CD4-positive, alpha-beta T cell treated with Interleukin-12 subunit alpha and Interleukin-12 subunit beta, for 1 hour (primary cell): ENCODE measurements at regions not wholly inside any gene's neighbourhood (a gene's known extent, or its start where the extent isn't known, plus 50 kb on each side); places are given as distances from the start of the nearest gene placed in this dataset.
"Not testable (repeated sequence)": the region's sequence is repeated elsewhere in the genome, so short reads cannot be mapped to it uniquely, and the experiment has no call there.

Experiments
- DNase-seq: peaks from one replicate; pipeline ENCODE4 v3.0.0-alpha.2; 2020

DNA sequence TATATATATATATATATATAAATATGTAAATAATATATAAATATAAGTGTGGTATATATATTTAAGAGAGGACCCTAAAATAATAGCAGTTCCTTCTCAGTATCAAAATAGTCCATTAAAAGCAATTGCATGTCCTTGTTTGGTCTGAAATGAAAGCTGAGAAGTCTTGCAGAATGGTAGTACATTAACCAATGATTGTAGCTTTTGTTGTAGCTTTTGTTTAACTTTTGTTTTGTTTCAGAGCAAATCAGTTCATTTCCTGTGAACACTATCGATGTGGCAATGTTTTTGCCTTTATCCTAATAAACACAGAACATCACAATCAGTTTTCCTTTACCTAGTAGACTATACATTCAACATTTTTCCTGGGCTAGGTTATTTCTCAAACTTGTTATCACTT lies 1256.2 kb upstream of the SPRY2 start:
- no peak for DNase-seq

DNA sequence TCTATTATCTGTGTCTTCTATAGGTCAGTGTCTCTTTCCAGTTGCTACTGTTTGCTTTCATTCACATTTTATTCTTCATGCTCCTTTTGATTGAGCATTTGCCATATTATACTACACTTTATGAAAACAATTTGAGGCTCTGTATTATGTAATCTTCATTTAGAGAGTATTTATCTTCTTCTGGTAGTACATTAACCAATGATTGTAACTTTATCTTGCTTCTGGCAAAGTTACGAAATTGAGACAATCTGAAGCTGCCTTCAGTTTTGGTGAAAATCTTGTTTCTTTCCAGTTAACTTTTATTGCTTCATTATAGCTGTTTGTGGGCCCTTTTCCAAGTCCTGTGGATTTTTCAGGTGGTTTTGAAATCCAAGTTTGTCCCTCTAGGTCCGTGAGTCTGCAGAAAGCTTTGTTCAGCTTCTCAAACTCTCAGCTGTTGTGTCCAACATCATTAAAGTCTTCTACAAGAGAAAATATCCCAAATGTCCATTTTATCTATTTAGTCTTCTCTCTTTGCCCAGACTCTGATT lies 1255.4 kb upstream of the SPRY2 start:
- DNase-seq = no peak

DNA sequence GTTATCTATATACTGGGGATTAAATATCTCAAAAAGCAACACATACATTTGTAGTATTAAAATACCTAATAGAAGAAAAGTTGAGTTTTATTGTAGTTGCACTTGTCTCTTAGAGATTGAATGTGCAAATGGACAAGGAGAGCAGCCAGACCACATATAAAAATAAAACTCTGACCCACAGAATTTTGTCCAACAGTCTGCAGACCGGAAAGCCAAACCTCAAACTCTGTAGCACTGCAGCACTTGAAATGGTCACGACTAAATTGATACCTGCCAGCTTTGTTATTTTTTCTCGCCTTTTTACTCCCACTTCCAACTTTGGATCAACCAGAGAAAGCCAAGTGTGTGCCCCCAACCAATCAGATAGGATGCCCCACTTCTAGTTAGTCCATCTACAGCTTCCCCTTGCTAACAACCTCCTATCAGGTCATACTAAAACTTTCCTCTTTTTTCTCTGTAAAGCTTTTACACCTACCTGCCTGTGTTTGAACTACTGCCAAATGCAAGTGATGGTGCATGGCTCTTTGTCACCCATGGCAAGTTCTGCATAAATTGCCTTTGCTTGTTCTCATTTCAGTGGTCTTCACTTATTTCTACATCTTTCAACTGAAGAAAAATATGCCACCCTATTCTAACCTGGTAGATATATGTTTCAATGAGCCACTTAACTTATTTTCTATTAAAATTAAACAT lies 1250.7 kb upstream of the SPRY2 start:
- no peak for DNase-seq

DNA sequence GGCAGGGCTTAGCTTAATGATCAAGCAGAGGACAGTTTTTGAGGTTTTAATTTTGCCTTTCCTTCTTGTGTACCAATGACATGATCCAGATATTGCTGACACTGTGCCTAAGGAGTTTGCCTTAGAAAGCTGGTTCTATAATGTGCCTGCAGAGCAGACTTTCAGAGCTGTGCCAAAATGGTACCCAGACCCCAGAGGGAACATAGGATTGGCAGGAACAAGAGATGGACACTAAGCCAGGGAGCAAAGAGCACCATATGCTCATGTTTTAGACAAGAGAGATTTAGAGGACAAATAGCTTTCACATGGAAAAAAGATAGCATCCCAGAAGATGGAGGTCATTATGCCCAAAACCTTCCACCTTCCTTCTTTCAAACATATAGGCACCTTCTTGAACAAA lies 1241.5 kb upstream of the SPRY2 start:
- no peak for DNase-seq

DNA sequence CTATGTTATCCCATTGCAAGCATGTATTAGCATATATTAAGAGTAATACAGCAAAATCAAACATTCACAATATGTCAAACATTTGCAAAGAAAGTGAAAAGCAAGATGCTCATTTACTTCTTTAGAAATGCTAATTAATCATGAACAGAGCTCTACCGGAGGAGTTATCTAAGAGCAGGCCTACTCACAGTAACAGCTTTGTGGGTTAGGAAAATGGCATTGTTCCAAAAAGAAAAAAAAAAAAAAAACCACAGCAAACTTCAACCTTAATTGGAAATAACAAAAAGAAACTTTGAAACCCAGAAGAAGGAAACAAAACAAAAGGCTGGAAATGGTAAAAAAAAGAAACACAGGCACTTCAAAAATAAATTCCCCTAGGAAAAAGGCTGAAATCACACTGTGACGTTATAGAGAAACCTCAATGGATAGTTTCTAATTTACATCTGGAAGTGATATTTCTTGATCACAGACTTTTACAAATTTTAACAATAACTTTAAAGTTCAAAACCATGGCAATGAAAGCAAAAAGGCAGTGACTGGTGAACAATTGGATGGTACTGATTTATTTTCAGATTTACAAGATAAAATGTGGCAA lies 1236.8 kb upstream of the SPRY2 start:
- DNase-seq = no peak

DNA sequence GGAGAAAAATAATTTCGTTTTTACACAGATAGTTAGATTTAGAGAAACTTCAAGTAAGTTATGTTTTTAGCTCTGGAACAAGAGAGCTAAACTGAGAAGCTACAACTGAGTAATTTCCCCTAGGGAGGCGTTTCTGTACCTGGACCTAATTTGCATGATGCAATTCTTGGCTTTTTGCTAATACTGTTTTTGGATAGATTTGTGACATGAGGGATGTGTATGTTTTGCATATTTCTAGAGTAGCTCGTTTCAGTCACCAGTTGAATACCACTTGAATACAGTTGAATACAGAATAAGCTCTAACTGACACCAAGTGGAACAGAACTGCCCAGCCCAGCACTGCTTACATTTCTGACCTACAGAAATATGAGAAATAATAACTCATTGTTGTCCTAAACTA lies 1227.9 kb upstream of the SPRY2 start:
- DNase-seq = no peak

DNA sequence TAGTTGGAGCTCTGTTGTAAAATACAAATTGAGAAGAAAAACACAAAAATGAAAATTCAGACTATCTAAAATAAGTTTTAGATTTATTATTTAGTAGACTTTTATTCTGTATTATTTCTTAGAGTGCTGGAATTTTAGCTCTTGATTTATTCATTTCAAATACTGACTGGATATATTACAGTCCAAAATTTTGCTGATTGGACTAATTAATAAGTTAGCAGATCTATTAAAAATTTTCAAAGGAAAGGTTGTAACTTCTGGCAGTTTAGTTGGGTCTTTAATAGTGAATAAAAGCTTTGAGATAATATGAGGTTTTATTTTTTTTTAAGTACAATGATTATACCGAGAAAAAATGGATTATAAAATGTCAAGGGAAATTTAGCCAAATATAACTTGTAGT lies 1224.9 kb upstream of the SPRY2 start:
- no peak for DNase-seq

DNA sequence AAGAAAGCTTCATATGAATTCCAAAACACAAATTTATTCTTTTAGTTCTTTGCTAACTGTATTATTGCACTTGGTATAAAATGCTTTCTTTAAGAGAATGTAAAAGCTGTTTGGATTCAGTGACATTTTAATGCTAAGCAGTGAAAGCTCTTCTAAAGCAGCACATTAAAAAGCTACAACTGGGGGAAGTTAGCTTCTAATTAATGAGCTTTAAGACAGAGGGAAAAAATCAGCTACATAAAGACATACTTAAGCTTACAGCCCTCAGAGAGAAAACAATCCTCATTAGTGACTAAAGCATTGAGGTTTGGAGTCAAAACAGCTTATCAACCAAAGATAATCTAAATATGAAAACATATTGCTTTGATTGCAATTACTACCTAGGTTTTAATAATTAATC lies 1222.2 kb upstream of the SPRY2 start:
- DNase-seq = no peak

DNA sequence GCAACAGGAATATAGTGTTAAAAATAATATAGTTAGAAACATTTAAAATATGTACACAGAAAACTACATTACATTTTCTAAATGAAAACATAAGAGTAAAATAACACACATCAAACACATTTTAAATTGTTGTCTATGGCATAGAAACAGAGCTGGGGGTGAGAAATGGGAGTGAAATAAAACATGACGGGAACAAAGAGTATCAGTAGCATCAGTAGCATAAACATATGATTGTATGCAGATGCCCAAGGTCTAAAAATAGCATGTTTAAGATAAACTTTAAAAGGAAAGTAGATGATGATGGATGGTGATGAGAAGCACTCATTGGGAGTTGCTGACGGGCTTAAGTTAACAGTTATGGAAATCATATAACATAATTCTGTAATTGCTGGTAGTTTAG lies 1221.7 kb upstream of the SPRY2 start:
- DNase-seq = no peak

DNA sequence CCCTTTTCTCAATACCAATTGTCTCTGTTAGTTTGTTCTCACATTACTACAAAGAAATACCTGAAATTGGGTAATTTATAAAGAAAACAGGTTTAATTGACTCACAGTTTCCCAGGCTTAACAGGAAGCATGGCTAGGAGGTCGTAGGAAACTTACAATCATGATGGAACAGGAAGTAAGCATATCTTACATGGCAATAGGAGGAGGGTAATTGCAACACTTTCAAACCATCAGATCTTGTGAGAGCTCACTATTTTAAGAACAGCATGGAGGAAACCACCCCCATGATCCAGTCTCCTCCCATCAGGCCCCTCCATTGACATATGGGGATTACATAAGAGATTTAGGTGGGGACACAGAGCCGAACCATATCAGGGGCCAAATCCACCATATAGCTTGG lies 1210.1 kb upstream of the SPRY2 start:
- no peak for DNase-seq

DNA sequence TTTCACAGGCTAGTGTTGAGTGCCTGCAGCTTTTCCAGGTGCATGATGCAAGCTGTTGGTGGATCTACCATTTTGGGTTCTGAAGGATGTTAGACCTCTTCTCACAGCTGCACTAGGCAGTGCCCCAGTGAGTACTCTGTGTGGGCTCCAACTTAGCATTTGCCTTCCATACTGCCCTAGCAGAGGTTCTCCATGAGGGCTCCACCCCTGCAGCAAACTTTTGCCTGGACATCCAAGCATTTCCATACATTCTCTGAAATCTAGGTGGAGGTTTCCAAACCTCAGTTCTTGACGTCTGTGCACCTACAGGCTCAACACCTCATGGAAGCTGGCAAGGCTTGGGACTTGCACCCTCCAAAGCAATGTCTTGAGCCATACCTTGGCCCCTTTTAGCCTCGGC lies 1205.4 kb upstream of the SPRY2 start:
- not testable (repeated sequence) for DNase-seq

DNA sequence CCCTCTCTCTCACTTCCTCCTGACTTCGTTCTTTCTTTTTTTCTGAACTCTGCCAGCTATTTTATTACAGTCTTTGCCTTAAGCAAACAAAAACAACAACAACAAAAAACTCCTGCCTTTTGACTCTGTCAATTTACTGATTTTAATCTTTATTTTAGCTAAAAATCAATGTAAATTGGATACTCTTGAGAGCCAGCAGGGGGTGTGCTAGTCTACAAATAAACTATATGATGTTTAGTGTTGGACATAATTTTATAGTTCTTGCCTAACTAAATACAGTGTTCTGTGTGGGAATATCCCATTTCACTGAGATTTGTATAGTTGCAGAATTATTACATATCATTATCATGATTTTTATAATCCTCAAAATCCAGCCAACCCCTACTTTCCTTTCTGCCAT lies 1199.9 kb upstream of the SPRY2 start:
- no peak for DNase-seq

DNA sequence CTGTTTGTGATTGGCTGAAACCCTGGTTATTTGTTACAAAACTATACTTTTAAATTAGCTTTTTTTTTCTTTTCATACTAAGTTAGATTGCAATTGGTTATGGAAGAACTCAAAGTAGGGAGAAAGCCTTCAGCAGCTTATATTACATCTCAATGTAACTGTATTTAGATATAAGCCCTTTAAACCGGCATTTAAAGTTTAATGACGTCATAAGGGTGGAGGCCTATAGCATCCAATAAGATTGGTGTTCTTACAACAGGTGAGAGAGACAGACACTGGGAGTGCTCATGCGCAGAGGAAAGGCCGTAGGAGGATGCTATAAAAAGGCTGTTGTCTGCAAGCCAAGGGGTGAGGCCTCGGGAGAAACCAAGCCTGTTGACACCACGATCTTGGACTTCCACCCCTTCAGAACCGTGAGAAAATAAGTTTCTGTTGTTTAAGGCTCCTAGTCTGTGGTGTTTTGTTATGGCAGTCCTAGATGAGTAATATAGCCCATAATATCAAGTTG lies 1198.8 kb upstream of the SPRY2 start:
- no peak for DNase-seq

DNA sequence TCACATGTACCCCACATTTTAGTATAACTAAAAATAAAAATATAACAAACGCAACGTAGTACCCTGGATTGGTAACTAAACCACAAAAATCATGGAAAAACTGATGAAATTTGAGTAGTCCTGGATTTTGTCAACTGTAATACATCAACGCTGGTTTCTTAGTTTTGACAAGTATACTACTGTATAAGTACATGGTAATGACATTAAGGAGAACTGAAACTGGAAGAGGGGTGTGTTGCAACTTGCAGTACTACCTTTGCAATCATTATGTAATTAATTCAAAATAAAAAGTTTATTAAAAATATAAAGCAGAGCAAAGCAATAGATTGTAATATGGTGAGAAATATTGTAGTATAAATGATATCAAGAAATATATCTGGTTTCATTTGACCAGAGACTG lies 1158.0 kb upstream of the SPRY2 start:
- DNase-seq = no peak

DNA sequence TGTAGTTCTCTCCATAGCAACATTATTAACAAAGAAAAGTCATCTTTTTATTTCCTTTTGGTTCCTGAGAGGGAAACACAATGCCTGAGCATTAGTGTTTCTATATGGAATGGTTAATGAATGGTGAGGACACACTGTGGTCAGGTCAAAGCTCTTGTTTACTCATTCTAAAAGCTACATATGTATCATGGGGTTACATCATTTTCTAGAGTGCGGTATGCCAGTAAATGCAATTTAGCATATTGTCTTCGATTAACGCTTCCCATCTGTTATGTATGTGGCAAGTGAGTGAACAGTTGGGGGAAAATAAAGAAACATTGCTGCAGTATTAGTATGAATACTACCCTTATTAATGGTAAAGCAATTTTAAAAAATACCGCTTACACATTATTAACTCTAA lies 1152.2 kb upstream of the SPRY2 start:
- DNase-seq = no peak

DNA sequence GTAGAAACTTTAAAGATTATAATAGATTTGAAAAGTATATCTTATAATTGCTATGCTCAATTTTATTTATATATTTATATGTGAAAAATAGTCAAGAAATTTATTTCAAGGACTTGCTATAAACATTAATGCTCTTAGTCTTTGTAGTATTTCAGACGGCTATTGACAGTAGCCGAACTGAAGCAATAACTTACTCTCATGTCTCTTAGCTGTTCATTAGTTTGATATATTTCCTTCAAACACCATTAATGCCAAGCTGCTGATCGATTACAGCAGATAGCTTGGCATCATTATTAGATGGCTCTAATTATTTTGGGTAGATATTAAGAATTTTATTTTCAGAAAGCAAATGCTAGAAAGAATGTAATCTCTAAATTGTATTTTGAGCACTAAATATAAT lies 1151.5 kb upstream of the SPRY2 start:
- DNase-seq = no peak

DNA sequence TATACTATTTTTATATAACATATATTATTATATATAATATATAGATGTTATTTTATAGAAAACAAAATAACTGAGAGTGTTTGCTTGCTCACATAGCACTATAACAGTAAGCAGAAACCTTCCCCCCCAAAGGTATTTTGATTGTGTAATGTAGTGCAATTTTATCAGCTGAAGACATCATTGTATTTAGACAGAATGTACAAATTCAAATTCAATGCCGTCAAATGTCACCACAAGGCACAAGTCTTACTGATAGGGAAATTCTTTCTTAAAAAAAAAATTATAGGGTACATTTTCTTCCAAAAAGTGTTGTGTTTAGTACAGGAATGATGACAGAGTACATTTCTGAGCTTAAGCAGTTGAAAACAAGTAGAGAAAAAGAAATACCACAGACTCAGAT lies 1147.1 kb upstream of the SPRY2 start:
- no peak for DNase-seq

DNA sequence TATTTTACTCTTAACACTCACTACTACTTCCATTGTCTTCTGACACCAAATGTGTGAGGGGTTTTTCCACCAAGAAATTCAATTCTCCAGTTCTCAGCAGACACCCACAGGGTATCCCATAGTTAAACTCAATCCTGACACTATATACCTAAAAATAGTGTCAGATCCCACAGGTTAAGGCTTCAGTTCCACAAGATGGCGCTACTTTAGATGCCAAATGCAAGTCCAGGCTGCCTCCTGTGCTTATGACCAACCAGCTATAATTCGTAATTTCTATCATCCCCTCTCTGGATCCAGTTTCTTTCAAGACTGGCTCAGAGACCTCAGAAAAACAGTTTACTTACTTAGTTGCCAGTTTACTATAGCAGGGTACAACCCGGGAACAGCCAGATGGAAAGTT lies 1146.2 kb upstream of the SPRY2 start:
- no peak for DNase-seq

DNA sequence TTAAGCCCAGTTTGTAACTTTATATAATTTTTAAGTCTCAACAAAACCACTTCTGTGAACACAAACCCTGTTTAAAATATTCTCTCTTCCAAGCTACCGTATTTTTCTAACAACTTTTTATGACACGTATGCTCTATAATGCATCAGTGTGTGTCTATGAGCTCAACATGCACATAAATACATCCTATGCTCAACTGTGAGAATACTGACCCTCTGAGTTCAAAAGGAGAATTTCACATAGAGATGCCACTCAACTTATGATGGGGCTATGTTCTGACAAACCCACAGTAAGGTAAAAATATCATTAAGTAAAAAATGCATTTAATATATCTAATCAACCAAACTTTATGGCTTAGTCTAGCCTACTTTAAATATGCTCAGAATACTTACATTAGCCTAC lies 1139.7 kb upstream of the SPRY2 start:
- no peak for DNase-seq

DNA sequence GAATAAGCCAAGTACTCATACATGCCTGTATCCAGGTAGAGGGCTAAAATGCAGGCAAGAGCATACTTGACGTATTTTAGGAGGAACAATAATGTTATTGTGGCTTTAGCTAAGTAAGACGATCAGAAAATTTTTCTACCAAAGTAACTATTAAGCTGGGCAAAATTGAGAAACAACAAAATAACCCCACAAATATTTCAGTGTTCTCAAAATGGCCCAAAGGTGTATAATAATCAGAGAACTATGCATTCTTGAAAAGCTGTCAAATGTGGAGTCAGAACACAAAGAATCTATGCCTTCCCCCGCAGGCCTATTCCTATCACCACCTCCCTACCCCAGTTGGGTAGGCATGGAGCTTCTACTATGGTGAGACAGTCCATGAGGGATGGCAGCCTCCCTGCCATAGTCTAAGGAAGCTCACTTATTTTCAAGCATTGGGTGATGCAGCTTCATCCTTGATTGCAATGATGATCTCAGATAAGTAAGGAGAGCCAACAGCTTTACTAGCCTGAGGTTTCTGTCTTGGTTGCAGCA lies 1132.5 kb upstream of the SPRY2 start:
- DNase-seq = no peak

DNA sequence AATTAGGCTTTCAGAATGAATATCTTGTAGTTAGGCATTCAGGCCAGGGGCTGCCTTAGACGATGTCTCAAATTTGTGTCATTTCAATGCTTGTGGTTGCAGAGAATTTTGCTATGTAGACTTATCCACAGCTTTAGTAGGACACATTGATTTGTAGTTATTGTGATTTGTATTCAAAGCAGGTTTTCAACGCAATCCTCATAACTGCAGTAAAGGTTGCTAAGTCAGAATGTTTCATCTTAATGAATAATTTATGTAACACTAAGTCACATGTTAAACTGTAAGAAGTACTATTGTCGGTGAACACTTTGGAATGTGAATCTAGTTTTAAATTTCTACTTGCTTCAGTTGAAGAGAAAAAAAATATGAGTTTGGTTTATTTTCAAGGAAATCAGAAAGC lies 1117.2 kb upstream of the SPRY2 start:
- DNase-seq = no peak

DNA sequence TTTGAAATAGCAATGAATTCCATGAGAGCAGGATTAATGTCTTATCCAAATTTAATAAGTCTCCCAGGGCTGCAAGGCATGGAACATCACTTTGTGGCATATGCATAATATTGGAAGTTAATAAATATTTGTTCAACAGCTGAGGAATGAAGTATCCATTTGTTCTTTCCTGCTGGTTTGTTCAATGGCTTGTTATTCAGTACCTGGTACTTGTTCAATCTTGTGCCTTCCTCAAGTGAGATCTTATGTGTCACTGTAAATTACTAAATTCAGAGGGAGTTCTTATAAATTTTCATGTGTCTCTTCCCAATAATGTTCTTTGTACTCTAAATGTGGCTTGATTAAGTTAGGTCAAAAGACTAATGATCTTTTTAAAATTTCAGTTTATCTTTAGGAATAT lies 1105.5 kb upstream of the SPRY2 start:
- DNase-seq = no peak

DNA sequence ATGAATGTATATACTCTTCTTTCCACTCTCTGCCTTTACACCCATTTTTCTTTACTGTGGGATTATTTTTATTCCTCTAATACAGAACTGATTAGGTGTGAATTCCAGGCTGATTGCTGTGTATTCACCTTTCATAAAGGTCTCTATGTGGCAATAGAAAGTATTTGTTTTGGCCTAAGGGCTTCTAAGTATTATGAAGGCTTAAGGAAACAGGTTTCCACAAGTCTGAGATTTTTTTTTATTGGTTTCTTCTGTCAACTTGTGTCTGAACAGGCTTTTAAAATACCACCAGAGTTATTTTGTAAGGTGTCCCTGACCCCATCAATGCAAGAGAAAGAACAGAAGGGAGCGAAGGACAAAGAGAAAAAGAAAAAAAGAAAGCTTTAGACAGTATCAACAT lies 1102.0 kb upstream of the SPRY2 start:
- DNase-seq = no peak

DNA sequence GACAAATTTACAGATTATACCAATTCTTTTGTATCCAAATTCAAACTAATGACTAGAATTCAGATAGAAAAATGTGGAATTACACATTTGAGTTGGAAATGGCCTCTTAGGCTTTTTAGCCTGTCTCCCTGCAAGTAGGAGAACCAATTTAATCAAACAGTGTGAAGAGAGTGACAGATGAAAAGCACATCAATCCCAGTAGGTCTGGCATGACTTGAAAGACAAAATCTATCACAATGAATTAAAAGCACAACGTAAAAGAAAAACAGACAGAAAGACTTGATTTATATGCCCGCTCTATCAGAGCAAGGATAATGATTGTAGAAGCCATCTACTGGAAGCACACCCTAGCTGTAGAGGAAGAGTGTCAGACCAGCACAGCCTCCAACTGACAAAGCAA lies 1084.4 kb upstream of the SPRY2 start:
- no peak for DNase-seq

DNA sequence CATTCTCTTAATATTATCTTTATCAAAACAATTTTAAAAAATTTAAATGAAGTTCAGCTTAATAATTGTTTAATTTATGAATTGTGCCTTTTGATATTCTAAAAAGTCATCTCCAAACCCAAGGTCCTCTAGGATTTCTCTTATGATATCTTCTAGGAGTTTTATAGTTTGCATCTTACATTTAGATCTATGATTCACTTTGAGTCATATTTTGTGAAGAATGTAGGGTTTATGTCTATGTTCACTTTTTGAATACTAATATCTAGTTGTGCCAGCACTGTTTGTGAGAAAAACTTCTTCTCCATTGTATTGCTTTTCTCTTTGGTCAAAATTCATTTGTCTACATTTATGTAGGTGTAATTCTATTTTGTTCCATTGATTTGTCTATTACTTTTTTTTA lies 1068.4 kb upstream of the SPRY2 start:
- DNase-seq = no peak
